Dedifferentiated amniotic fluid mesenchymal stem cell (primary cell): ENCODE measurements at regions not wholly inside any gene's neighbourhood (a gene's known extent, or its start where the extent isn't known, plus 50 kb on each side); places are given as distances from the start of the nearest gene placed in this dataset.

Experiments used
- DNase-seq: peaks from one replicate; pipeline ENCODE4 v3.0.0-alpha.2; 2016; ENCODE audit errors: extremely low spot score

DNA sequence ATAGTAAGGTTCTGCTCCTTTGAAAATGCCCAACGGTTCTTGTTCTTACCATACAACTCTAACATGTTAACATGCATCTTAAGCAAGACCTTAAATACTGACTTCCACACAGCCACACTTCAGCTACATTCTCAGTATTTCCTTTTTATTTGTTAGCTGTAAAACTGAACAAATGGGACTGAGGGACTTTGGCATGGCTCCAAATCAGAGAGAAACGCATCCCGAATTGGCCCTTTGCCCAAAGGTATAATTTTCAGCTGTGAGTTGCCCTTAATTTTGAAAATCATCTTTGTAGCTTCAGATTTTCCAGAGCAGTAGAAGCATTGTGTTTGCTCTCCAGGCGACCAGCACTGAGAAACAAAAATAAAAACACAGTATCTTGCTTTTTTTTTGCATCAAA, 56.4 kb downstream of the NEUROD6 start:
- DNase-seq = no peak

DNA sequence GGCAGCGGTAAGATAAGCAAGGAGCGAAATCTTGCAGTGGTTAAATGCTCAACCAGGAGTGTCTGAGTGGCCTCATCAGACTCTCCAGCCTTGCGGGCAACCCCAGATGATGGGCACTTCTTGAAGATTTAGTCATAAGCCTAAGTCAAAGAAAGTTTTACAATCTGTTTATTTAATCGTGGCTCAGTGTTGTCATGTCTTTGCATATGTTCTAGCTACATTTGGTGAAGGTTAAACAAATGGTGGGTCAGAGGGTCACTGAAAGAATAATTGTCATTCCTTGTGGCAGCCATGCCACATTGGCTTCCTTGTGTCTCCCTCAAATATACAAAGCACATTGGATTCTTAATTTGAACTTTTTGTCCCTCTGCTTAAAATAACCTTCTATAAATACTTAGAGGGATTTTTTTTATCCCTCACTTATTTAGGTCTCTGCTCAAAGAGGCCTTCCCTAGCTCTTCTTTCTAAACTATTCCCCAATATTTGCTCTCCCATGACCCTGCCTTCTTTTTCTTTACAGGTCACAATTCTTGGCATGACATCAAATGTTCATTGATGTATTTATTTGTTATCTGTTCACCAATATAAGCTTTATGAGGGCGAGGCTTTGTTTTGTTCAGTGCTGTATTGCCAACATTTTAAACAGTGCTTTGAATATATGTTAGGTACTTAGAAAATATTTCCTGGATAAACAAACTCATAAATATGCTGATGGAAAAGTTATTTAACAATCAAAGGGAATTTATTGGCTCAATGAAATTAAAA, 68.7 kb downstream of the NEUROD6 start:
- no peak for DNase-seq

DNA sequence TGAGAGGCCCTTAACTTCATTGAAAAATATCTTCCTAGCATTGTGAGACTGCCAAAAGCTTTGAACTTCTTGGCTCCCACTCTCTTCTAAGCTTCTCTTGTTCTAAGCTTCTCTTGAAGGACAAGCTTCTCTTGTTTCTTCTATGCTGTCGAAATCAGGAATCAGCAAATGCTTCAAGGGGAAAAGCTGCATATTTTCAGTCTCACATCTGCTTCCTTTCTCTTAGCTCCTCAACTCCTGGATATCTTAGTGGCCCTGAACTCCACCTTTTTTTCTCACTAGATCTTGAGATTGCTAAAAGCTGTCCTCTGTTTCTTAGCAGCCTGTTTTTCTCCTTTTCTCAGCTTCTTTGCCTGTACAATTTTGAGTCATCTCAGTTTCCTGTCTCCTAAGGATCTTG, 73.0 kb downstream of the NEUROD6 start:
- no peak for DNase-seq

GRCh38 chr7:31263338-31263737, 77.2 kb downstream of the NEUROD6 start:
- DNase-seq = no peak

DNA sequence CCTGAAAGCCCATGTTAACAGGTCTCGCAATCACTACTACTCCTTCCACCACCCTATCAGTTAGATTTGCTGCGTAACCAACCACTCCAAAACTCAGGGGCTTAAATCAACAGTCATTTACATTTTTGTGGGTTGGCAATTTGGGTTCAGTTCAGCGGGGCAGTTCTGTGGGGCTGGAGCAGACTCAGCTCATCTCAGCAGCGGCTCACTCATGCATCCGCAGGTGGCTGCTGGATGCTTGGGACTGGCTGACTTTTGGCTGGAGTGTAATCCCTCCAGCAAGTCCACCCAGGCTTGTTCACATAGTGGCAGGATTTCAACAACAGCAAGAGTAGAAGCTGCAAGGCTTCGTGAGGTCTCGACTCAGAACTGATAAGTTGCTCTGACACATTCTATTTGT, 79.2 kb downstream of the NEUROD6 start:
- no peak for DNase-seq

GRCh38 chr7:31260851-31261250, 79.7 kb downstream of the NEUROD6 start:
- no peak for DNase-seq

GRCh38 chr7:31258391-31258790, 82.1 kb downstream of the NEUROD6 start:
- DNase-seq = no peak

- DNase-seq = no peak
Measured at GRCh38 chr7:31256506-31256905, 84.0 kb downstream of the NEUROD6 start.

DNA sequence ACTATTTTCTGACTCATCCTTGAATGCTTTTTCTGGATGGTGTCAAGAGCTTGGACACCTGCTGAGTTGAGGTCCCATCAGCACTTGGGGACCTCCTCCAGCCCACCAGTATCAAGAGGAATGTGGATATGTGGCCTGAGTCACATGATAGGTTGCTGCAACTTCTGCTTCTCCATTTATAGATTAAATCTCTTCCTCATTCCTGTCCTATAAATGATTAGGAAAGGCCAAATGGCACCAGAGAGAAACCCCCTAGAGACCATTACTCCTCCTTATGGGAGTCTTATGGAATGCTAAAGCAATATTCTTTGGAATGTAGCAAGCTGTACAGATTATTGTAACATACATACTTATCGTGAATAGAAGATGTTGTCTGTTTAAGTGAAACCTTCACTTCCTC, 85.6 kb downstream of the NEUROD6 start:
- DNase-seq = no peak

DNA sequence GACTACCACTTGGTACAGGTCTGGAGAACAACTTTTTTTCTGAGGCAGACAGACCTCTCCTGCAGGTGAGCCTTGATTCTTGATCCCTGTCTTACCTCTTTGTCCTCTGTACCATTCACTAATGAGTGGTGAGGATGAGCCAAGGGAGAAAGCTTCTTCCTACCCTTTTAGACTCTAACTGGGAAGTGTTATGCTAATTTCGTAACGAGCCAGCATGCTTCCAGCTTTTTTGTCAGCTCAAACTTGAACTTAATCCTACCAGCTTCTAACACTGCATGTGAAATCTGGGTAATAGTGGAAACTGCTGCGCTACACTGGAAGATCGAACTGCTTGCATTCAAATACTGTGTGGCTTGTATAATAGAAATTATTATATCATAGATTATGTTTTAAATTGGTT, 87.0 kb downstream of the NEUROD6 start:
- no peak for DNase-seq

DNA sequence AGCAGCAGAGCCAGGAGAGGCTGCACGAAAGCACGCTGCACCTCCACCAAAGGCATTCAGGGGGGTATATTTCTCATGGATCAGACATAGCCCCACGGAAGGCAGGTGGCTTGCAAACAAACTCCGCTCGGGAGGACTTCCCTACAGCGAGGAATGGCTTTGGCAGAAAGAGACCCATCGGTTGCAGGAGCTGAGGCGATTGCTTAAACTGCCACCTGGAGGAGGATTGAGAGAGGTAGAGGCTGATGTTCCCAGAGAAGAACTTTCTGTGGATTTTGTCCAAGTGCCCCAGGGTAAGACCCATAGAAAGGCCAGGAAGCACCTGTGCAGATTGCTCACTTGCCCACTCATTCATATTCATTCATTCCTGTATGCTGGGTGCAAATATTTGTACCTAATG, 89.1 kb downstream of the NEUROD6 start:
- no peak for DNase-seq

GRCh38 chr7:31249671-31250070, 90.9 kb downstream of the NEUROD6 start:
- DNase-seq = no peak

DNA sequence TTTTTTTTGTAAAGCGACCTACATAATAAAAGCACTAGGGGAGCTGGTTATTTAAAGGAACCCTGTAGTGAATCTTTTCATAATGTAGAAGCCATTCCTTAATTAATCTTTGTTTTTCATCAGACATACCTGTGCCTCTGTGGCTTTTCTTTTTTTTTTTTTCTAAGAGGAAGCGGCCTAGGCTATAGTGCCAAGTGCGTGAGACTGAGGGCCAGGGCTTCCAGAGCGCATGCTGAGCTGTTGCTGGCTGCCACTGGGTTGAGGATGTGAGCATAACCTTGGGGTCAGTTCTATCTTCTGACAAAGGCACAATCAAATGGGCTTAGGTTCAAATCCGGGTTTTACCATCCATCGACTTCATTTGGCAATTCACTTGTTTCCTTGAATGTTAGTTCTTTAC, 103.7 kb downstream of the NEUROD6 start:
- DNase-seq = no peak

DNA sequence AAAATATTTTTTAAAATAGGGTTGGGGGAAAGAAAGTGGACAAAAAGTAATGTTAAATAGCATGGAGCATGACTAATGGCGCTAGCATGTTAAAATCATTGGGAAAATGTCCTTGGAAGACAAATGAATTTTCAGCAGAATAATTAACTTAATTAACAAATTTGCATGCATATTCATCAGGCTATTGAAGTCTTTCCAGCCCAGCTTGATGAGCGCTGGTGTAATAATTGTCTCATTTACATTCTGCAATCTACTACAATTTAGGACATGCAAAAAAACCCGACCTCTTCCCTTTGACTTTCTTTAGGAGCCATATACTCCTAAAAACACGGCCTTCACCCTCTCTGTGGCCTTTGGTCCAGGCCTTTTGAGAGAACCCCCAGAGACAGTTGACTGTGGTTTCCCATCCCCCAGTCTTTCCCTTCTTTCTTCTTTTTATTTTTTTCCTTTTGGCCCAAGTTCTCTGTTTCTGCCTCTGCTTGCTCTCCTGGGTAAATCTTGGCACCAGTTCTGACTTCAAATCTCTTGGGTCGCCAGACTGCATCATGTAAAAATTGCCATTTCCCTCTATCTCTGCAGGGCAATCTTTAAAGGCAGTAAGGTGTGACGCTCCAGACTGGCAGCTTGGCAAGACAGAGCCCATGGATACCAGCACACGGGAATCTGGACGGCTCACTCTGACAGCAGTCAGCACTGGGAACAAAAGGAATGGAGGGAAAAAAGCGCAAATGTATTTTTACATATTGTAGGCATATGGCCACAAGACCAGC, 105.5 kb downstream of the NEUROD6 start:
- no peak for DNase-seq

- no peak for DNase-seq
Measured at GRCh38 chr7:31228957-31229356, 111.6 kb downstream of the NEUROD6 start.

DNA sequence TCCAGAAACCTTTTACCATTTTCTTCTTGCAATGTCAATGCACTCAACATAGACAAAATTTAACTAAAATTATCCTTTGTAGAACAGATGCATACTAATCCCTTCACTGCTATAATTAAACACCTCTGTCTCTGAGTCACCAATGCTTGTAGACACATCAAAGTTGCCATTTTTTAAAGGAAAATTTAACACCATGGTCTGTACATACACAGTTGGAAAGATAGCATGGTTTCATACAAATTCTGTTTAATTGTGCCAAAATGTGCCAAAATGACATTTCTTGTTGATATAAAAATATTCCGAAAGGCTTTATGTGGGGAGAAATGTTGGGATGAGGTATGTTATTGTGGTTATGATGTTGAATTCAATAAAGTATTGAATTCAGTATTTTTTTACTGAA, 125.8 kb downstream of the NEUROD6 start:
- DNase-seq = no peak

DNA sequence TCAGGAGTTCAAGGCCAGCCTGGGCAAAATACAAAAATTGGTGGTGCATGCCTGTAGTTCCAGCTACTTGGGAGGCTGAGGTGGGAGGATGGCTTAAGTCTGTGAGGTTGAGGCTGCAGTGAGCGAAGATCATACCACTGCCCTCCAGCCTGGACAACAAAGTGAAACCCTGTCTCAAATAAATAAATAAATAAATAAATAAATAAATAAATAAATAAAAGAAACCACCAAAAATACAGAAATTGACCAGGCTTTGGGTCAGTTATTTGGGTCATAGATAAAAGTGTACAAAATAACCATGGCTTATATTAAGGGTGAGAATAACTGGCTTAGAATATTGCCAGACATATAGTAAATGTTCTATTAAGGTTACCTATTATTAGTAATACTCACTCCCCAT, 129.2 kb downstream of the NEUROD6 start:
- DNase-seq = no peak

GRCh38 chr7:31204071-31204470, 136.5 kb downstream of the NEUROD6 start:
- no peak for DNase-seq

DNA sequence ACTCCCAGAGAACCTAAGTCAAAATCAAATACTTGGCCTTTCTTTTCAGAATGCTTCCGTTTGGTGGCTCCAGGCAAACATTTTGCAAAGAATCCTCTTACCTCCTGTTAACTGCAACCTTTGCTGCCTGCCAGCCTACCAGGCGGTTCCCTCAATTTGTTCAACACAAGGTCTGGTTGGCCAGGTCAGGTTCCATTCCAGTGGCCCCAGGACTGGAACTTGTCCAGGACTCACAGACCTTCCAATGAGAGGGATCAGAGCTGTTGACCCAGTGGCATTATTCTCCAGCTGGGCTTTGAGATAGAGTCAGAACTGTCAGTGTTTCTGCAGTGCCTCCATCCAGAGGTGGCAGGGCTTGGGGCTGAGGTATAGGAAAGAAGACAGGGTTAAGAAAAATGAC, 137.0 kb downstream of the NEUROD6 start:
- DNase-seq = no peak

DNA sequence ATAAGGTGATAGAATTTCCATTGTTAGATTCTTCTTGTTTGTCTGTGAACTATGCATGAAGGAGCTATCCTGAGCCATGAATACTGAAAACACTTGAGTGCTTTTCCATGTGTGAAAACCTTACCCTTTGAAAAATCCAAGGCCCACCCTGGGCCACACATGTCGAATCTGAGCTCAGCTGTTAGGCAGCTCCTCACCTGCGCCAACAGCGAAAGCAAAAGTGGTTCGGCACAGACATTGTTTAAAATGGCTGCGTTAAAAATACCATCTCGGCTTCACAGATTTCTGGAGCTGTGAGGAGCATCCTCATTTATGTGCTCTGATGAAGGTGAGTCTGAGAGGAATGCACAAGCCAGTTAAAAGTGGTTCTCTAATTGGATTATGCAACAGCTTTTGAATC, 137.7 kb downstream of the NEUROD6 start:
- no peak for DNase-seq

- DNase-seq = peak; percentile 43
Measured at GRCh38 chr7:31192986-31193385, 140.9 kb downstream of the ADCYAP1R1 start.

- no peak for DNase-seq
Measured at GRCh38 chr7:31190906-31191305, 138.8 kb downstream of the ADCYAP1R1 start.

- DNase-seq = no peak
Measured at GRCh38 chr7:31186202-31186601, 134.1 kb downstream of the ADCYAP1R1 start.
